Ishikawa (cell line): ENCODE measurements at regions not wholly inside any gene's neighbourhood (a gene's known extent, or its start where the extent isn't known, plus 50 kb on each side); places are given as distances from the start of the nearest gene placed in this dataset.

Source experiments
- CEBPB ChIP-seq: IDR thresholded peaks from 2 replicates; pipeline ENCODE4 v1.6.1; 2012
- CREB1 ChIP-seq: IDR thresholded peaks from 2 replicates; pipeline ENCODE4 v1.6.1; 2012; ENCODE audit warnings: low read depth
- EGR1 ChIP-seq: IDR thresholded peaks from 2 replicates; pipeline ENCODE4 v1.6.1; 2012
- EP300 ChIP-seq: IDR thresholded peaks from 2 replicates; pipeline ENCODE4 v1.6.1; 2012; ENCODE audit warnings: borderline replicate concordance
- FOXM1 ChIP-seq: IDR thresholded peaks from 2 replicates; pipeline ENCODE4 v1.6.1; 2012; ENCODE audit warnings: low read depth, borderline replicate concordance
- NFIC ChIP-seq: IDR thresholded peaks from 2 replicates; pipeline ENCODE4 v1.6.1; 2012
- RAD21 ChIP-seq: IDR thresholded peaks from 2 replicates; pipeline ENCODE4 v1.6.1; 2012; ENCODE audit warnings: low read depth
- TAF1 ChIP-seq: IDR thresholded peaks from 2 replicates; pipeline ENCODE4 v1.6.1; 2012; ENCODE audit warnings: low read depth, mild to moderate bottlenecking
- TCF12 ChIP-seq: IDR thresholded peaks from 2 replicates; pipeline ENCODE4 v1.6.1; 2012; ENCODE audit warnings: low read depth
- TEAD4 ChIP-seq: IDR thresholded peaks from 2 replicates; pipeline ENCODE4 v1.6.1; 2012
- USF1 ChIP-seq: IDR thresholded peaks from 2 replicates; pipeline ENCODE4 v1.6.1; 2012
- YY1 ChIP-seq: IDR thresholded peaks from 2 replicates; pipeline ENCODE4 v1.6.1; 2012; ENCODE audit warnings: low read depth
- ZBTB7A ChIP-seq: IDR thresholded peaks from 2 replicates; pipeline ENCODE4 v1.6.1; 2012; ENCODE audit warnings: low read depth
- TF ChIP-seq, protein P1 (sequence below): IDR thresholded peaks from 2 replicates; pipeline ENCODE4 v1.6.1; 2012; ENCODE audit warnings: low read depth, mild to moderate bottlenecking
- TF ChIP-seq, protein P2 (sequence below): IDR thresholded peaks from 2 replicates; pipeline ENCODE4 v1.6.1; 2012

GRCh38 chr3:150177673-150178381, 207.1 kb upstream of the PFN2 start:
- TF ChIP-seq CEBPB (no peak), CREB1 (no peak), TEAD4 (no peak), ZBTB7A (no peak), YY1 (no peak), FOXM1 (no peak), USF1 (no peak), TAF1 (no peak), EGR1 (no peak), RAD21 (no peak), TCF12 (no peak), NFIC (no peak), EP300 (no peak)
- TF ChIP-seq, protein P1, sequence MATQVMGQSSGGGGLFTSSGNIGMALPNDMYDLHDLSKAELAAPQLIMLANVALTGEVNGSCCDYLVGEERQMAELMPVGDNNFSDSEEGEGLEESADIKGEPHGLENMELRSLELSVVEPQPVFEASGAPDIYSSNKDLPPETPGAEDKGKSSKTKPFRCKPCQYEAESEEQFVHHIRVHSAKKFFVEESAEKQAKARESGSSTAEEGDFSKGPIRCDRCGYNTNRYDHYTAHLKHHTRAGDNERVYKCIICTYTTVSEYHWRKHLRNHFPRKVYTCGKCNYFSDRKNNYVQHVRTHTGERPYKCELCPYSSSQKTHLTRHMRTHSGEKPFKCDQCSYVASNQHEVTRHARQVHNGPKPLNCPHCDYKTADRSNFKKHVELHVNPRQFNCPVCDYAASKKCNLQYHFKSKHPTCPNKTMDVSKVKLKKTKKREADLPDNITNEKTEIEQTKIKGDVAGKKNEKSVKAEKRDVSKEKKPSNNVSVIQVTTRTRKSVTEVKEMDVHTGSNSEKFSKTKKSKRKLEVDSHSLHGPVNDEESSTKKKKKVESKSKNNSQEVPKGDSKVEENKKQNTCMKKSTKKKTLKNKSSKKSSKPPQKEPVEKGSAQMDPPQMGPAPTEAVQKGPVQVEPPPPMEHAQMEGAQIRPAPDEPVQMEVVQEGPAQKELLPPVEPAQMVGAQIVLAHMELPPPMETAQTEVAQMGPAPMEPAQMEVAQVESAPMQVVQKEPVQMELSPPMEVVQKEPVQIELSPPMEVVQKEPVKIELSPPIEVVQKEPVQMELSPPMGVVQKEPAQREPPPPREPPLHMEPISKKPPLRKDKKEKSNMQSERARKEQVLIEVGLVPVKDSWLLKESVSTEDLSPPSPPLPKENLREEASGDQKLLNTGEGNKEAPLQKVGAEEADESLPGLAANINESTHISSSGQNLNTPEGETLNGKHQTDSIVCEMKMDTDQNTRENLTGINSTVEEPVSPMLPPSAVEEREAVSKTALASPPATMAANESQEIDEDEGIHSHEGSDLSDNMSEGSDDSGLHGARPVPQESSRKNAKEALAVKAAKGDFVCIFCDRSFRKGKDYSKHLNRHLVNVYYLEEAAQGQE, result no peak
- TF ChIP-seq, protein P2, sequence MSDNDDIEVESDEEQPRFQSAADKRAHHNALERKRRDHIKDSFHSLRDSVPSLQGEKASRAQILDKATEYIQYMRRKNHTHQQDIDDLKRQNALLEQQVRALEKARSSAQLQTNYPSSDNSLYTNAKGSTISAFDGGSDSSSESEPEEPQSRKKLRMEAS, result no peak

DNA sequence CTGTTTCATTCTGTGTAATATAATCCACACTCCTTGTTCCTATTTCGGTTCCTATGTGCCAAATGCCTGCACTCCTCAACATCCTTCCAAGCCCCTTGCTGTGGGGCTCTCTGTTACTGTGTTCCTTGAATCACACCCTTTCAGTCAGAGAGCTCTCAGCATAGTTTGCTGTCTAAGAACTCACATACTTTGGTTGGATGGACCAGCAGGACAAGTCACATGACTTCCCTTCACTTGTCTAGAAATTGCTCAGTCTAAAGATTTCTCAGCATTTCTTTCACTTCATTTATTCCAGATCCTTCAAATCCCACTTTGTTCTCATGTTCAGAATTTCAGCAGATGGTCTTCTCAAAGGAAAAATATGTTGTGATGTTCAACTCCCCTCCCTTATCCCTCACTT, 203.5 kb upstream of the PFN2 start:
- 0 out of 2 replicates have a peak, but pooled peaks have one; percentile 20 for TF ChIP-seq USF1
- TF ChIP-seq NFIC, result no peak

DNA sequence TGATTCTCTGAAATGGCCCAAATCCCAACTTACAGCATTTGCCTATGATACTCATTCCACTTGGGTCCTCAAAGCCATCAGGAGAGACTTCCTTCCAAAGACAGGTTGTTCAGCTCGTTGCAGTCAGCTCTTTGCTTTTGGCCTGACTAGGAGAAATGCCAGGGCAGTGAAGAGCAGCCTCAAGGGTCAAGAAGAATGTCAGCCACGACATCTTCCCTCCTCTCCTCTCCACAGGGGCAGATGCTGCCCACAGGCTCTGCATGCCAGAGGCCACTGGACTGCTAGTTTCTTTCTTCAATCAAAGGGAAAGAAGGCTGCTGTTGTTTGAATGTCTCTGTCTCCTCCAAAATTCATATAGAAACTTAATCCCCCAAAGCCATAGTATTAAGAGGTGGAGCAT, 201.7 kb upstream of the PFN2 start:
- TF ChIP-seq EGR1 (no peak), USF1 (no peak), TEAD4 (no peak), YY1 (no peak), RAD21 (no peak), NFIC (no peak)

DNA sequence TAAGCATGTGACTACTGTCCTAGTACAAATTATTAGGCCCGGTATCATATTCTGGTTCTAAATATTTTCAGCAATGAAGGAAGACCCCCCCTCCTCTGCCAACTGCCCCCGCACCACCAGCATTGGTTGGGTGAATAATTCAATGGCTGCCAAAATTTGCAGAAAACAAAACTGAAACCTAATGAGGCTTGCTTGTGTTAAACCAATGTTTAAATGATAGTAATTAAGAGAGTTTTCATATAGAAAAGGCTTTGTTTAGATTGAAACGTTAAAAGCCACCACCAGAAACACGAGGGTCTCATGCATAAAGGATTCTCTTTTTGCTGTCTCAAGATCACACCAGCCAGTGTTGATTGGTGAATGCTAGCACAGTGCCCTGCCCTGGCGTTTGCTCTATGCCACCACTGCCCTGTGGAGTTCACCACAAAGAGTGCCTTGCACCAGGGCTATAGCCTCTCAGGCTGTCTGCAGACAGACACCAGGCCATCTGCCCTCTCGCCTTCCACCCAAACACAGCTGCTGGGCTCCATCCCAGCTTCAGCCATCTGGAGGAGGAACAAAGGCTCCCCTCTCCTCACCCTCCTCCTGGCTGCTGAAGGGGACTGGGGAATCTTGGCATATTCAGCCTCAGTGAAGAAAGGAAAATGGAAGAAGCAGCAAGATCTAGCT, 200.3 kb upstream of the PFN2 start:
- TF ChIP-seq CREB1, result no peak
- no peak for TF ChIP-seq YY1
- TF ChIP-seq TEAD4, result no peak
- TF ChIP-seq RAD21, result no peak
- no peak for TF ChIP-seq NFIC
- TF ChIP-seq FOXM1, result no peak
- no peak for TF ChIP-seq ZBTB7A
- TF ChIP-seq TAF1, result no peak
- TF ChIP-seq TCF12, result no peak
- TF ChIP-seq EGR1, result no peak
- TF ChIP-seq EP300, result no peak
- no peak for TF ChIP-seq CEBPB
- TF ChIP-seq USF1, result no peak
- TF ChIP-seq, protein P1, result no peak
- TF ChIP-seq, protein P2, result no peak

DNA sequence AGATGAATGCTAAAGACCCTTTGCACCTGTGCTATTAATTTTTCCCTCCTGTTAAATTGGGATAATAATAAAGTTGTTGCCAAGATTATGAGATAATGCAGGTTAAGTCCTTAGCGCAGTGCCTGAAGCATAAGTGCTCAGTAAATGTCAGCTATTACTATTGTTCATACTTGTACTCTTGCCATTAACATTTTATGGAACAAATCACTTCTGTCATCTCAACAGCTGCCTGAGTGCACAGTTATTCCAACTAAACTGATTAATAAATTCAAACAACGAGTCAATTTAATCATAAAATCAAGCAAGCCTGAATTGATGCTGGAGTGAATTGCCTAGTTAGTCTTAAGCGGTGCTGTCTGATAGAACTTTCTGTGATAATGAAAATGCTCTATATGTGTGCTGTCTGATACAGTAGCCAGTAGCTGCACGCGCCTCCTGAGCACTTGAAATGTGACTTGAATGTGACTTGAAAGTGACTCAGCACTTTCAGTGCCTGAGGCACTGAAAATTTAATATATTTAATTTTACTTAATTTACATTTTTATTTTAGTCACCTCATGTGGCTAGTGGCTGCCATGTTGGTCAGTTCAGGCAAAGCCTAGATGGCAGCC, 198.7 kb upstream of the PFN2 start:
- TF ChIP-seq, protein P2, result no peak
- TF ChIP-seq EP300, result no peak
- no peak for TF ChIP-seq ZBTB7A
- TF ChIP-seq NFIC, result no peak
